GM06990 (cell line): ENCODE measurements at regions not wholly inside any gene's neighbourhood (a gene's known extent, or its start where the extent isn't known, plus 50 kb on each side); places are given as distances from the start of the nearest gene placed in this dataset.

Source experiments
- DNase-seq: peaks from one replicate; pipeline ENCODE4 v3.0.0-alpha.2; 2011; ENCODE audit not compliant: insufficient read length; ENCODE audit errors: extremely low read depth
- H3K27me3 ChIP-seq: replicated peaks from 2 replicates; pipeline ENCODE4 v1.6.0; 2011; ENCODE audit warnings: low read length; ENCODE audit not compliant: control insufficient read depth, insufficient read depth
- H3K36me3 ChIP-seq: 2 replicates; pipeline ENCODE4 v1.5.1; 2011; ENCODE audit warnings: low read length; ENCODE audit not compliant: control insufficient read depth, insufficient read depth
- H3K4me3 ChIP-seq: replicated peaks from 2 replicates; pipeline ENCODE4 v1.5.1; 2011; ENCODE audit warnings: low read depth, mild to moderate bottlenecking, control low read depth, low read length
- TF ChIP-seq, protein P1 (sequence below): IDR thresholded peaks from 2 replicates; pipeline ENCODE4 v1.5.1; 2011; ENCODE audit warnings: low read length, control low read depth, mild to moderate bottlenecking, inconsistent platforms; ENCODE audit not compliant: insufficient read depth, poor library complexity, severe bottlenecking

DNA sequence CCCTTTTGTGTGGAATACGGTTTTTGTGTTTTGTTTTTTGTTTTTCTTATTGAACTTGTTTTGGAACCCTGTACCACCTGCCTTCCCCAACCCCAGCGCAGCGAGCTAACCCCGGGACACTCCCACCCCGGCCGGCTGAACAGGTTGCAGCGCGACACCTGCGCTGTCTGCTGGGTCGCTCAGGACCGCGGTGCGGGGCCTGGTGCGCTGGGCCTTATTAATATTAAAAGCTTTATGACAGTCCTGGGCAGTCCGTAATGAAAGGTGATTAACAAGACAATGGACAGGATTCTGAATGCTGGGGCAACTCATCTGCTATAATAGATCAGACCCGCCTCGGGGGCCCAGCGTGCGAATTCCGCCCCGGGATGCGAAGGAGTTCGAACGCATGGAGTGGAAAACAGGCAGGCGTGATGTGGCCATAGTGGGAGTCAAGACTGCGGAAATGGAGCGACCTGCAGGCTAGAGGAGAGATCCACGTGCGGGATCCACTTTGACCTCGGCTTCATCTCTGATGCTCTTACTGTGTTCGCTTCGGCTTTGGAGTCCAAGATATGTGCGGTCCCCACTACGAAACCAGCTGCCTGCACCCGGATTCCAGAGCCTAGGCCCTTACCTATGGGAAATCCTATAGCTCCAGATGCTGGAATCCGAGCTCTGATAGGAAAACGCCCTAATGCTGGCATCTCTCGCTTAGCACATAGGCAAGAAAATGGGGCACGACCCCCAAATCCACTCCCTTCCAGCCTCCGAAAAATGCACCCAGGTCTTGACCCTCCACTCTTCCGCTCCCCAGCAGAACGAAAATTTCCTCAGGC is 69.0 kb upstream of the TMEM33 start:
- TF ChIP-seq, protein P1, sequence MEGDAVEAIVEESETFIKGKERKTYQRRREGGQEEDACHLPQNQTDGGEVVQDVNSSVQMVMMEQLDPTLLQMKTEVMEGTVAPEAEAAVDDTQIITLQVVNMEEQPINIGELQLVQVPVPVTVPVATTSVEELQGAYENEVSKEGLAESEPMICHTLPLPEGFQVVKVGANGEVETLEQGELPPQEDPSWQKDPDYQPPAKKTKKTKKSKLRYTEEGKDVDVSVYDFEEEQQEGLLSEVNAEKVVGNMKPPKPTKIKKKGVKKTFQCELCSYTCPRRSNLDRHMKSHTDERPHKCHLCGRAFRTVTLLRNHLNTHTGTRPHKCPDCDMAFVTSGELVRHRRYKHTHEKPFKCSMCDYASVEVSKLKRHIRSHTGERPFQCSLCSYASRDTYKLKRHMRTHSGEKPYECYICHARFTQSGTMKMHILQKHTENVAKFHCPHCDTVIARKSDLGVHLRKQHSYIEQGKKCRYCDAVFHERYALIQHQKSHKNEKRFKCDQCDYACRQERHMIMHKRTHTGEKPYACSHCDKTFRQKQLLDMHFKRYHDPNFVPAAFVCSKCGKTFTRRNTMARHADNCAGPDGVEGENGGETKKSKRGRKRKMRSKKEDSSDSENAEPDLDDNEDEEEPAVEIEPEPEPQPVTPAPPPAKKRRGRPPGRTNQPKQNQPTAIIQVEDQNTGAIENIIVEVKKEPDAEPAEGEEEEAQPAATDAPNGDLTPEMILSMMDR: no peak
- DNase-seq: no peak
- Histone ChIP-seq H3K4me3 (no peak overlapping the region), H3K36me3 (no peaks in the 10 kb centered on the region), H3K27me3 (peaks cover 4% of the 10 kb centered on the region)

DNA sequence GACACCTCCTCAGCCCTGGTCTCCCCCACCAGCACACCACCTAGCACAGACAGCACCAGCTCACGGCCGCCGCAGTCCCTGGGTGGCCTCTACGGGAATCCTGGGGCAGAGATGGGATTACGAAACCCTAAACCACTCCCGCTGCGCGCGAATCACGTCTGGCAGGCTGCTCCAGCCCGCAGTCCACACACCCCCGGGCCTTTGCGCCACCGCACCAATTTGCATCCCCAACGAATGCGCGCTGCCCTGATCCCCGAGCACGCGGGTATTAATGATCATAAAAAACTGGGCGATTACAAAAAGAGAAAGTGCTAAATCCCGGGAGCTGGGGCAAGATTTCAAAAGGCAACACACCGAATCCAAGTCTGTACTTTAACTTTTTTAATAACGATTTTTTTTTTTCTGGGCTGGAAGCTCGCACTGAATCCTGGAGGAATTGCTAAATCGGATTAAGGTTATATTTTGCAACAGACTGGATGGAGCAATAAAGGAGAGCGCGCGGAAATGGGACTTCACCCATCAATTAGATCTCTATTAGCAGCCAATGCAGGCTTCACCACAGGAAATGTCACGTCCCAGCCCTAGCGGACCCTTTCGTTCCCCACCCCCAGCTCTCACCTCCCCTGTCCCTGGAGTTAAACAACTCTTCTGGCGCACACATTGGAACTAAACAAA is 69.8 kb upstream of the TMEM33 start:
- no peak for DNase-seq
- TF ChIP-seq, protein P1: no peak
- Histone ChIP-seq H3K27me3 (peaks cover 4% of the 10 kb centered on the region), H3K4me3 (no peak overlapping the region), H3K36me3 (no peaks in the 10 kb centered on the region)

- Histone ChIP-seq H3K4me3 (no peak overlapping the region), H3K36me3 (no peaks in the 10 kb centered on the region), H3K27me3 (no peaks in the 10 kb centered on the region)
- TF ChIP-seq, protein P1: no peak
- DNase-seq: no peak
These were observed 76.1 kb upstream of the TMEM33 start for GRCh38 chr4:41859087-41859486.

GRCh38 chr4:41857226-41857641 is 78.0 kb upstream of the TMEM33 start:
- DNase-seq: no peak
- no peaks in the 10 kb centered on the region for H3K36me3 ChIP-seq
- H3K4me3 ChIP-seq: no peak overlapping the region
- TF ChIP-seq, protein P1: no peak
- no peaks in the 10 kb centered on the region for H3K27me3 ChIP-seq

DNA sequence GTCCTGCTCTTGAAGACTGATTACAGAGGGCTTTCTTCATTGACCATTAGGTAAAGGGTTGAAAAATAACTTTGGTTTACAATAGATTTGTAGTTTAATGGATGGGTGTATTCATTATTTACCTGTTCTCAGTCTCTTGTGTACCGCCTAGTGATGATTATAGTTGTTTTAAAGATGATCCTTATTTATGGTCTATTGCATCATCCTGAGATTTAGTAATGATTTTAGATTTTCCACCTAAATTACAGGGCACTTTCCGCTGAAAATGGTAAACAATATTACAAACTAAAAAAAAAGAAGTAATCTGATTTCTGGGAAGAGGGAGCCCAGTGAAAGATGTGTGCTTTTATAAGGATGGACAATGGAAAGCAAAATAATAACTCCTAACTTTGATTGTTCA is 78.4 kb upstream of the TMEM33 start:
- Histone ChIP-seq H3K27me3 (no peaks in the 10 kb centered on the region), H3K4me3 (no peak overlapping the region), H3K36me3 (no peaks in the 10 kb centered on the region)
- TF ChIP-seq, protein P1: no peak
- no peak for DNase-seq

GRCh38 chr4:41853973-41854372 is 81.3 kb upstream of the TMEM33 start:
- Histone ChIP-seq H3K4me3 (no peak overlapping the region), H3K27me3 (no peaks in the 10 kb centered on the region), H3K36me3 (no peaks in the 10 kb centered on the region)
- TF ChIP-seq, protein P1: peak; percentile 14
- DNase-seq: no peak
